Lower lobe of right lung (tissue), 2 donors: ENCODE measurements at regions not wholly inside any gene's neighbourhood (a gene's known extent, or its start where the extent isn't known, plus 50 kb on each side); places are given as distances from the start of the nearest gene placed in this dataset.
A peak's percentile ranks its signal among the peaks of the same experiment; 100 is the strongest.

Experiments used
- ATAC-seq, 2 donors: fragments of 200-7000 bp; cut with Tn5 transposase; one replicate each; pipeline ENCODE4 v1.9.1; 2020 to 2022; ENCODE audit warnings: mild to moderate bottlenecking in 2 of 2, moderate library complexity in 2 of 2
- DNase-seq: peaks from one replicate; pipeline ENCODE4 v3.0.0-alpha.2; 2020
- H3K27ac ChIP-seq: fragments of 200-600 bp; one replicate; pipeline ENCODE4 v1.8.0; 2022
- H3K27me3 ChIP-seq: fragments of 200-600 bp; one replicate; pipeline ENCODE4 v1.8.0; 2022; ENCODE audit warnings: low read depth
- H3K36me3 ChIP-seq: fragments of 200-600 bp; one replicate; pipeline ENCODE4 v1.8.0; 2022; ENCODE audit warnings: mild to moderate bottlenecking
- H3K4me1 ChIP-seq: fragments of 200-600 bp; one replicate; pipeline ENCODE4 v1.8.0; 2022
- H3K4me3 ChIP-seq: fragments of 200-600 bp; one replicate; pipeline ENCODE4 v1.8.0; 2022; ENCODE audit warnings: mild to moderate bottlenecking
- H3K9me3 ChIP-seq: fragments of 200-600 bp; one replicate; pipeline ENCODE4 v1.8.0; 2022
- CTCF ChIP-seq: fragments of 200-600 bp; IDR thresholded peaks from one replicate; pipeline ENCODE4 v1.8.0; 2022; ENCODE audit warnings: antibody characterized with exemption, mild to moderate bottlenecking
- intact Hi-C: fragments of 100-400 bp; cut with DNase I; formaldehyde crosslinking; loops from one replicate; pipeline ENCODE4 v1.11.0; 2022
- donor health status: DM: no; HTN: yes; CAD: no; lungs with severe emphysema.

GRCh38 chr10:118407777-118408176 is 65.7 kb upstream of the FAM204A start:
- Histone ChIP-seq H3K27me3 (no peaks in the 10 kb centered on the region), H3K4me3 (no peak overlapping the region), H3K4me1 (no peaks in the 10 kb centered on the region), H3K9me3 (no peaks in the 10 kb centered on the region), H3K36me3 (no peaks in the 10 kb centered on the region), H3K27ac (no peak overlapping the region)
- DNase-seq (no peak), ATAC-seq (no peak)
- intact Hi-C loops, result no loop called here
- no peak for TF ChIP-seq CTCF

- Histone ChIP-seq H3K4me1 (no peaks in the 10 kb centered on the region), H3K4me3 (no peak overlapping the region), H3K27ac (no peak overlapping the region), H3K27me3 (no peaks in the 10 kb centered on the region), H3K36me3 (no peaks in the 10 kb centered on the region), H3K9me3 (no peaks in the 10 kb centered on the region)
- ATAC-seq (no peak), DNase-seq (no peak)
- no peak for TF ChIP-seq CTCF
- intact Hi-C loops, result no loop called here
These were observed 64.9 kb upstream of the FAM204A start for GRCh38 chr10:118407026-118407425.

- intact Hi-C loops, result no loop called here
- ATAC-seq (peak in 1 of 2 donors; percentile 65), DNase-seq (no peak)
- no peaks in the 10 kb centered on the region for H3K4me1 ChIP-seq
- no peaks in the 10 kb centered on the region for H3K27me3 ChIP-seq
- no peak overlapping the region for H3K4me3 ChIP-seq
- no peak for TF ChIP-seq CTCF
- H3K27ac ChIP-seq, result no peak overlapping the region
- H3K36me3 ChIP-seq, result no peaks in the 10 kb centered on the region
- no peaks in the 10 kb centered on the region for H3K9me3 ChIP-seq
These were observed 63.8 kb upstream of the FAM204A start for GRCh38 chr10:118405928-118406327.

GRCh38 chr10:118403967-118404366 is 61.8 kb upstream of the FAM204A start:
- DNase-seq, result no peak
- intact Hi-C loops, result no loop called here
- no peaks in the 10 kb centered on the region for H3K9me3 ChIP-seq
- no peaks in the 10 kb centered on the region for H3K27me3 ChIP-seq
- no peak for TF ChIP-seq CTCF
- H3K4me1 ChIP-seq, result no peaks in the 10 kb centered on the region
- ATAC-seq, result no peak
- no peak overlapping the region for H3K4me3 ChIP-seq
- no peaks in the 10 kb centered on the region for H3K36me3 ChIP-seq
- H3K27ac ChIP-seq, result no peak overlapping the region

- Histone ChIP-seq H3K4me3 (no peak overlapping the region), H3K27me3 (no peaks in the 10 kb centered on the region), H3K36me3 (no peaks in the 10 kb centered on the region), H3K27ac (no peak overlapping the region), H3K9me3 (no peaks in the 10 kb centered on the region), H3K4me1 (no peaks in the 10 kb centered on the region)
- no peak for TF ChIP-seq CTCF
- DNase-seq (no peak), ATAC-seq (no peak)
- intact Hi-C loops, result no loop called here
These were observed 59.6 kb upstream of the FAM204A start for GRCh38 chr10:118401708-118402193.

- Histone ChIP-seq H3K9me3 (no peaks in the 10 kb centered on the region), H3K4me3 (no peak overlapping the region), H3K27me3 (no peaks in the 10 kb centered on the region), H3K36me3 (no peaks in the 10 kb centered on the region), H3K27ac (no peak overlapping the region), H3K4me1 (no peaks in the 10 kb centered on the region)
- TF ChIP-seq CTCF, result no peak
- DNase-seq (no peak), ATAC-seq (no peak)
- intact Hi-C loops, result no loop called here
These were observed 55.3 kb upstream of the FAM204A start for GRCh38 chr10:118397391-118397790.
